ENCODE measurements at regions not wholly inside any gene's neighbourhood (a gene's known extent, or its start where the extent isn't known, plus 50 kb on each side); places are given as distances from the start of the nearest gene placed in this dataset.

DNA sequence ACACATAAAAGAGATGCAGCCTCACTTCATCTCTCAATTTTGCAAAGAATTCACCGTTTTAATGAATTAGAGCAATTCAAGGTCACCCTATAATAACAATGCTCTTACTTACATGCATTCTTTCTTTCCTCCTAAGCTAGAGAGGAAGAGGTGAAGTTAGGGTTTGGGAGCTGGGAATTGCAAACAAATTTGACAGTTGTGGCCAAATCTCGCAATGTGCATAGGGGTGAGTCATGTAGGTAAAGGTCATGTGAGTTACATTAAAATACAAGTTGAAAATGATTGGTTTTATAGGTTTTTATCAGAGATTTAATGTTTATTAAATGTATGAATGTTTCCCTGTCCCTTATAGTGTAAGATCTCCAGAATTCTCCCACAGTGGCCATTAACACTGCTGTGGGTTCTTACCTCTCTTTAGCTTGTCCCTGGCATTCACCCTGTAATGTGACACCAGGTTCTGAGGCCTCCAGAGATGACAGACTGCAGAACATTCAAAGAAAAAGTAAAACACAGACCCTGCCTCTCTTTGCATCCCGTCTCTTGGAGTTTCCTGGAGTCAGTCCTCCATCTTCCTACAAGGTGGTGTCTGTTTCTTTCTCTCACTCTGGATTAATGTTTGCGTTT lies 53.7 kb upstream of the LGALSL start:
- no peak overlapping the region for H3K27ac ChIP-seq (ENCODE audit: low read depth, low read length)
- peaks cover 12% of the 10 kb centered on the region for H3K27me3 ChIP-seq (ENCODE audit: control insufficient read depth, insufficient read depth, low read length)
- no peak for TF ChIP-seq CTCF (IDR thresholded peaks at IDR 0.05; ENCODE audit: low read depth, low read length)
- no peaks in the 10 kb centered on the region for H3K9me3 ChIP-seq (ENCODE audit: control insufficient read depth, insufficient read depth, low read length)
- no peak for DNase-seq (ENCODE audit: low read depth, low spot score)
- CTCF ChIA-PET: no interaction called here
- POLR2A ChIA-PET: no interaction called here
- no peak overlapping the region for H3K4me3 ChIP-seq (ENCODE audit: low read depth, low read length)

- ChIA-PET POLR2A (no interaction called here), CTCF (no interaction called here)
- Histone ChIP-seq H3K9me3 (ENCODE audit: control insufficient read depth, insufficient read depth, low read length) (no peaks in the 10 kb centered on the region), H3K27me3 (ENCODE audit: control insufficient read depth, insufficient read depth, low read length) (peaks cover 7% of the 10 kb centered on the region), H3K4me3 (ENCODE audit: low read depth, low read length) (no peak overlapping the region), H3K27ac (ENCODE audit: low read depth, low read length) (no peak overlapping the region)
- DNase-seq (ENCODE audit: low read depth, low spot score): no peak
- no peak for TF ChIP-seq CTCF (IDR thresholded peaks at IDR 0.05; ENCODE audit: low read depth, low read length)
Observed at GRCh38 chr2:64400733-64401528, 53.0 kb upstream of the LGALSL start.

DNA sequence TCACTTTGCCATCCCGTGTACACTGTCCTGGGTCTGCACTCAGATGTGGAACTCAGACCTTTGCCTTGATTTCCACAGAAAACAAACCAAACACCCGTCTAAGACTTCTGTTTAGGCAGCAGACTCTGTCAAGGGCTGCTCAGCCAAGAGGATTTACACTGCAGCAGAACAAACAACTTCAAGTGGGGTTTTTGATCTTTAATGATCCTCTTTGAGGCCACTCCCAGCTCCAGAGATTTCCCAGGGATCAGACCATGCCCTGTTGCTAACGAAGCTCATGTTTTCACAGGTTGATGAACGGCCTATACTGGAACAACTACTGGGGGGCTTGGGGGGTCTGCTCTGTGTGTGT lies 52.5 kb upstream of the LGALSL start:
- DNase-seq (ENCODE audit: low read depth, low spot score): no peak
- H3K9me3 ChIP-seq (ENCODE audit: control insufficient read depth, insufficient read depth, low read length): no peaks in the 10 kb centered on the region
- CTCF ChIA-PET: no interaction called here
- no peak overlapping the region for H3K4me3 ChIP-seq (ENCODE audit: low read depth, low read length)
- no peak overlapping the region for H3K27ac ChIP-seq (ENCODE audit: low read depth, low read length)
- H3K27me3 ChIP-seq (ENCODE audit: control insufficient read depth, insufficient read depth, low read length): peaks cover 9% of the 10 kb centered on the region
- TF ChIP-seq CTCF (IDR thresholded peaks at IDR 0.05; ENCODE audit: low read depth, low read length): no peak
- POLR2A ChIA-PET: no interaction called here

DNA sequence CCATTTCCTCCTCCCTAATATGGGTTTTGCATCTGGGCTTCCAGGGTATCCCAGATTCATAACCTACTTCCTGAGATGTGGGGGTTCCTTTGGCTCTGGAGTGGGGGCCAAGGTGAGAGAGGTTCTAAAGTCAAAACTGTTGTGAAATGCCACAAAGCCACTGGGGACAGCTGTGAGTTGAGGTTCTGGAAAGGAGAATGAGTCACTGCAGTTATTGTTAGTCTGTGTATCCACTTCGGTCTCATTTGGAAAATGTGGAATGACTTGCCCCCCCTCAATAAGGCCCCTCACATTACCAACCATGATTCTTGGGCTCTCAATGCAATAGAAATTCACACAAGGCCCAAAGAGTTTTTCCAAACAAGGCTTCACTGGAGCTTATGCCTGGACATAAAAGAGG lies 51.1 kb upstream of the LGALSL start:
- no peak for DNase-seq (ENCODE audit: low read depth, low spot score)
- ChIA-PET CTCF (interaction anchor here (0.7 to 1.0 kb wide), 2 partner anchors 72 to 78 kb away, joined by 3 read pairs; no protein-coding TSS in a partner anchor), POLR2A (no interaction called here)
- H3K27ac ChIP-seq (ENCODE audit: low read depth, low read length): no peak overlapping the region
- H3K27me3 ChIP-seq (ENCODE audit: control insufficient read depth, insufficient read depth, low read length): peaks cover 12% of the 10 kb centered on the region
- TF ChIP-seq CTCF (IDR thresholded peaks at IDR 0.05; ENCODE audit: low read depth, low read length): no peak
- H3K4me3 ChIP-seq (ENCODE audit: low read depth, low read length): no peak overlapping the region
- H3K9me3 ChIP-seq (ENCODE audit: control insufficient read depth, insufficient read depth, low read length): no peaks in the 10 kb centered on the region

DNA sequence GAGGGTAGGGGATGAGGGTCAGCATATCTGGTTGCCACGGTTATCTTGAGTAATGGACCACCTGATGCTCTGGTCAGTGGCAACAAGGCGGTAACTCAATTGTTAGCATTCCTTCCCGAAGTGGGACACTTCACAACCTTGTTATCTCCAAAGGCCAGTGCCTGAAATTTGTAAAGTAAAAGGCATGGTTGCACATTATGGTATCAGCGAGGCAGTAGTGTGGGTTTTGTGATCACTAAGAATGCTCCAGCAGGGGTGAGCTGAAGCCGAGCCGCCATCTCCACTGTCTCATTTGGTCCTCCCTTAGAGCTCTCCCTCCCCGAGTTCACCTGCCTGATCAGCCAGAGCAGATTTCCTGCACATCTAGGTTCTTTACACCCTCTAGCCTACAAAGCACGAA lies 50.5 kb upstream of the LGALSL start:
- Histone ChIP-seq H3K27ac (ENCODE audit: low read depth, low read length) (no peak overlapping the region), H3K4me3 (ENCODE audit: low read depth, low read length) (no peak overlapping the region), H3K27me3 (ENCODE audit: control insufficient read depth, insufficient read depth, low read length) (peaks cover 14% of the 10 kb centered on the region), H3K9me3 (ENCODE audit: control insufficient read depth, insufficient read depth, low read length) (no peaks in the 10 kb centered on the region)
- ChIA-PET POLR2A (no interaction called here), CTCF (no interaction called here)
- TF ChIP-seq CTCF (IDR thresholded peaks at IDR 0.05; ENCODE audit: low read depth, low read length): no peak
- no peak for DNase-seq (ENCODE audit: low read depth, low spot score)

Data from AG04450 (cell line).